H9 (cell line): ENCODE measurements at regions not wholly inside any gene's neighbourhood (a gene's known extent, or its start where the extent isn't known, plus 50 kb on each side); places are given as distances from the start of the nearest gene placed in this dataset.

ENCODE experiments used
- DNase-seq: peaks from one replicate; pipeline ENCODE4 v3.0.0-alpha.2; 2017
- H2AFZ ChIP-seq: one replicate; pipeline ENCODE4 v1.6.1; 2013; ENCODE audit warnings: mild to moderate bottlenecking, low read length, control low read depth, moderate library complexity
- H2AK5ac ChIP-seq: 2 replicates; pipeline ENCODE4 v1.6.1; 2013; ENCODE audit warnings: low read length, control low read depth, mixed read lengths; ENCODE audit not compliant: insufficient read length
- H2BK120ac ChIP-seq: one replicate; pipeline ENCODE4 v1.6.1; 2013; ENCODE audit warnings: low read depth, mild to moderate bottlenecking, low read length, control low read depth, inconsistent platforms; ENCODE audit not compliant: poor library complexity, severe bottlenecking
- H2BK12ac ChIP-seq: 2 replicates; pipeline ENCODE4 v1.6.1; 2013; ENCODE audit warnings: low read length, control low read depth, mixed read lengths, low read depth; ENCODE audit not compliant: insufficient read length
- H2BK15ac ChIP-seq: 2 replicates; pipeline ENCODE4 v1.6.1; 2013; ENCODE audit warnings: low read depth, low read length, control low read depth
- H2BK20ac ChIP-seq: one replicate; pipeline ENCODE4 v1.6.1; 2013; ENCODE audit warnings: low read depth, mild to moderate bottlenecking, low read length, control low read depth, inconsistent platforms; ENCODE audit not compliant: poor library complexity, severe bottlenecking
- H2BK5ac ChIP-seq: 2 replicates; pipeline ENCODE4 v1.6.1; 2013; ENCODE audit warnings: low read length, control low read depth, mixed read lengths; ENCODE audit not compliant: insufficient read length
- H3K14ac ChIP-seq: 2 replicates; pipeline ENCODE4 v1.6.1; 2013; ENCODE audit warnings: low read length, control low read depth; ENCODE audit not compliant: insufficient read depth
- H3K18ac ChIP-seq: 2 replicates; pipeline ENCODE4 v1.6.1; 2013; ENCODE audit warnings: low read depth, mild to moderate bottlenecking, mixed read lengths, low read length, control low read depth; ENCODE audit not compliant: insufficient read length
- H3K23ac ChIP-seq: 2 replicates; pipeline ENCODE4 v1.6.1; 2013; ENCODE audit warnings: low read length, control low read depth, mixed read lengths, low read depth; ENCODE audit not compliant: insufficient read length
- H3K23me2 ChIP-seq: 2 replicates; pipeline ENCODE4 v1.6.1; 2013; ENCODE audit warnings: low read depth, mild to moderate bottlenecking, mixed read lengths, low read length, control low read depth; ENCODE audit not compliant: insufficient read length, poor library complexity, severe bottlenecking
- H3K27ac ChIP-seq: 2 replicates; pipeline ENCODE4 v1.5.1; 2013; ENCODE audit warnings: low read length, control low read depth, mixed read lengths, low read depth; ENCODE audit not compliant: insufficient read length
- H3K27me3 ChIP-seq: 2 replicates; pipeline ENCODE4 v1.6.1; 2013; ENCODE audit warnings: low read length, control low read depth, inconsistent platforms; ENCODE audit not compliant: insufficient read depth
- H3K4ac ChIP-seq: 2 replicates; pipeline ENCODE4 v1.6.1; 2013; ENCODE audit warnings: low read depth, mild to moderate bottlenecking, control low read depth, inconsistent platforms, low read length, moderate library complexity
- H3K4me1 ChIP-seq: 2 replicates; pipeline ENCODE4 v1.6.1; 2013; ENCODE audit warnings: low read length, control low read depth, inconsistent platforms; ENCODE audit not compliant: insufficient read depth
- H3K4me2 ChIP-seq: 2 replicates; pipeline ENCODE4 v1.6.1; 2013; ENCODE audit warnings: low read length, control low read depth, mixed read lengths; ENCODE audit not compliant: insufficient read length, insufficient read depth
- H3K56ac ChIP-seq: 2 replicates; pipeline ENCODE4 v1.6.1; 2013; ENCODE audit warnings: low read depth, mild to moderate bottlenecking, mixed read lengths, low read length, control low read depth; ENCODE audit not compliant: insufficient read length
- H3K79me1 ChIP-seq: 2 replicates; pipeline ENCODE4 v1.6.1; 2013; ENCODE audit warnings: low read depth, mild to moderate bottlenecking, moderate library complexity, low read length, control low read depth, inconsistent platforms; ENCODE audit not compliant: insufficient read depth, poor library complexity, severe bottlenecking
- H3K79me2 ChIP-seq: 2 replicates; pipeline ENCODE4 v1.6.1; 2013; ENCODE audit warnings: low read length, control low read depth, inconsistent platforms; ENCODE audit not compliant: insufficient read depth
- H3K9ac ChIP-seq: 2 replicates; pipeline ENCODE4 v1.6.1; 2013; ENCODE audit warnings: low read length, control low read depth, mixed read lengths; ENCODE audit not compliant: insufficient read length; ENCODE audit errors: extremely low read depth
- H3K9me3 ChIP-seq: one replicate; pipeline ENCODE4 v1.6.1; 2013; ENCODE audit warnings: low read depth, low read length, inconsistent platforms; ENCODE audit not compliant: control insufficient read depth
- H3T11ph ChIP-seq: one replicate; pipeline ENCODE4 v1.6.1; 2013; ENCODE audit warnings: mild to moderate bottlenecking, low read length, control low read depth, inconsistent platforms
- H4K20me1 ChIP-seq: one replicate; pipeline ENCODE4 v1.6.1; 2013; ENCODE audit not compliant: control insufficient read depth, insufficient read length, insufficient read depth
- H4K5ac ChIP-seq: 2 replicates; pipeline ENCODE4 v1.6.1; 2013; ENCODE audit warnings: low read depth, mild to moderate bottlenecking, mixed read lengths, low read length, control low read depth; ENCODE audit not compliant: insufficient read length
- H4K8ac ChIP-seq: replicated peaks from 2 replicates; pipeline ENCODE4 v1.6.1; 2013; ENCODE audit warnings: low read length, control low read depth, mixed read lengths, low read depth; ENCODE audit not compliant: insufficient read length
- H4K91ac ChIP-seq: 2 replicates; pipeline ENCODE4 v1.6.1; 2013; ENCODE audit warnings: low read depth, mild to moderate bottlenecking, moderate library complexity, mixed read lengths, low read length, control low read depth; ENCODE audit not compliant: insufficient read length
- H3K27ac Mint-ChIP-seq, 3 experiments: 2 replicates in 2 of 3; 3 replicates in 1 of 3; pipeline ENCODE4 v1.8.0; 2020 to 2021; ENCODE audit warnings: mixed read lengths in 3 of 3, mild to moderate bottlenecking in 1 of 3, moderate library complexity in 1 of 3
- H3K27me3 Mint-ChIP-seq: 2 replicates; pipeline ENCODE4 v1.8.0; 2021; ENCODE audit warnings: low read depth, mild to moderate bottlenecking, moderate library complexity, mixed read lengths
- H3K36me3 Mint-ChIP-seq, 3 experiments: 2 replicates in 2 of 3; 3 replicates in 1 of 3; pipeline ENCODE4 v1.8.0; 2020 to 2021; ENCODE audit warnings: low read depth in 3 of 3, mixed read lengths in 3 of 3; ENCODE audit not compliant: insufficient read depth in 1 of 3
- H3K4me1 Mint-ChIP-seq, 2 experiments: 2 replicates each; pipeline ENCODE4 v1.8.0; 2020; ENCODE audit warnings: mixed read lengths in 2 of 2
- H3K4me3 Mint-ChIP-seq, 2 experiments: 2 replicates in 1 of 2; 3 replicates in 1 of 2; pipeline ENCODE4 v1.8.0; 2020 to 2021; ENCODE audit warnings: mild to moderate bottlenecking in 2 of 2, mixed read lengths in 2 of 2, moderate library complexity in 1 of 2
- H3K9me3 Mint-ChIP-seq, 2 experiments: 2 replicates in 1 of 2; 3 replicates in 1 of 2; pipeline ENCODE4 v1.8.0; 2020; ENCODE audit warnings: mild to moderate bottlenecking in 2 of 2, mixed read lengths in 2 of 2, moderate library complexity in 1 of 2
- WGBS: extraction: QIAGEN DNeasy Blood & Tissue Kit; methylation state at CpG from one replicate; pipeline ENCODE4 v1.1.7; 2013; ENCODE audit warnings: missing lambda C conversion rate, low lambda C conversion rate, mixed read lengths; ENCODE audit not compliant: insufficient read length; ENCODE audit errors: extremely low coverage; 5-methylcytosine and 5-hydroxymethylcytosine counted together
- TF ChIP-seq, protein P1 (sequence below): fragments of 200-600 bp; sonication (generic); conservative IDR thresholded peaks from 3 replicates; pipeline ENCODE4 v1.8.0; 2021; ENCODE audit warnings: antibody characterized with exemption, mild to moderate bottlenecking

DNA sequence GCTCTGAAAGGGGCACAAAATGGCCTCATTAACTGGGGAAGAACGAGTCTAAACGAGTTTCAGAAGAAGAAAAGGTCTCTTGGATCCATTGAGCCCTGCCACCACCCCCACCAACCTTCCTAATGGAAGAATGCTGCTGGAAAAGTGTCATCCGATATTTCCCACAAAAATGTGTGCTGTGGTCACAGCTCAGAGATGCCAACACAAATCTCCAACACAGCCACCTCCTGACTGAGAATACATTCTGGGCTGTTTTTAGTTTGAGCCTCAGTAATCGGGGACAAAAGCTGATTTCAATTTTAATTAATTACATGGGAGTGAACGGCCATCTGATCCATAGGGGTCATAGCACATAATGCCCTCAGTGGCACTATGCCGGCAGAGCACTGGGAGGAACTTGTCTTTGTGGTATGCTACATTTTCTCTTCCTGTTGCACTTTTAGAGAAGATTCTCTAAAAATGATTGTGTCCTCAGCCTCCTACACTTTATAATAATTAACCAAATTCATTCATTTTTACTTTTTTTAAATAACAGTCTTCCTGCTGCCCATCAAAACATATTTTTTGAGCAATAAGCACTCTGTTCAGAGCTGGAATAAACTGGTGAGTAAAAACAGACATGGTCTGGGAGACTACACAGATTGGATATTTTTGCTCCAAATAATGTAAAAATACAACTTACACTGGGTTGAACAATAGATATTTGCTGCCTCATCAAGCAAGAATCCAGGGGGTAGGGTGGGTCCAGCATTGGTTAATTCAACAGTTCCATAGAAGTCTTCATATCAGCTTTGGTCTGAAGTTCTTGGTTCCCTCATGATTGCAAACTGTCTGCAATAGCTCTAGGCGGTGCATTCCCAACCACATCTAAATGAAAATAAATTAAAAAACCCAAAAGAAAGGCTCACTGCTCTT is 143.6 kb upstream of the TMEM170B start:
- Mint-ChIP-seq H3K36me3 (no peaks in the 10 kb centered on the region; a peak in 1 of 7 replicates), H3K27ac (no peak overlapping the region), H3K27me3 (peaks cover 8% of the 10 kb centered on the region), H3K4me3 (no peak overlapping the region), H3K9me3 (peaks cover 0 to 3% of the 10 kb centered on the region in 2 experiments; a peak in 3 of 5 replicates), H3K4me1 (no peaks in the 10 kb centered on the region)
- no peak overlapping the region for H3K18ac ChIP-seq
- H4K8ac ChIP-seq = no peak overlapping the region
- no peak overlapping the region for H2BK12ac ChIP-seq
- no peak overlapping the region for H2BK5ac ChIP-seq
- no peak overlapping the region for H2BK120ac ChIP-seq
- no peak overlapping the region for H4K91ac ChIP-seq
- H2AFZ ChIP-seq = no peak overlapping the region
- no peak overlapping the region for H3T11ph ChIP-seq
- TF ChIP-seq, protein P1, sequence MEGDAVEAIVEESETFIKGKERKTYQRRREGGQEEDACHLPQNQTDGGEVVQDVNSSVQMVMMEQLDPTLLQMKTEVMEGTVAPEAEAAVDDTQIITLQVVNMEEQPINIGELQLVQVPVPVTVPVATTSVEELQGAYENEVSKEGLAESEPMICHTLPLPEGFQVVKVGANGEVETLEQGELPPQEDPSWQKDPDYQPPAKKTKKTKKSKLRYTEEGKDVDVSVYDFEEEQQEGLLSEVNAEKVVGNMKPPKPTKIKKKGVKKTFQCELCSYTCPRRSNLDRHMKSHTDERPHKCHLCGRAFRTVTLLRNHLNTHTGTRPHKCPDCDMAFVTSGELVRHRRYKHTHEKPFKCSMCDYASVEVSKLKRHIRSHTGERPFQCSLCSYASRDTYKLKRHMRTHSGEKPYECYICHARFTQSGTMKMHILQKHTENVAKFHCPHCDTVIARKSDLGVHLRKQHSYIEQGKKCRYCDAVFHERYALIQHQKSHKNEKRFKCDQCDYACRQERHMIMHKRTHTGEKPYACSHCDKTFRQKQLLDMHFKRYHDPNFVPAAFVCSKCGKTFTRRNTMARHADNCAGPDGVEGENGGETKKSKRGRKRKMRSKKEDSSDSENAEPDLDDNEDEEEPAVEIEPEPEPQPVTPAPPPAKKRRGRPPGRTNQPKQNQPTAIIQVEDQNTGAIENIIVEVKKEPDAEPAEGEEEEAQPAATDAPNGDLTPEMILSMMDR = no peak
- no peaks in the 10 kb centered on the region for H3K27me3 ChIP-seq
- no peak overlapping the region for H4K5ac ChIP-seq
- no peak overlapping the region for H3K4ac ChIP-seq
- H2AK5ac ChIP-seq = no peak overlapping the region
- no peaks in the 10 kb centered on the region for H4K20me1 ChIP-seq
- H3K9me3 ChIP-seq = no peaks in the 10 kb centered on the region
- H3K23me2 ChIP-seq = no peaks in the 10 kb centered on the region
- no peak overlapping the region for H3K56ac ChIP-seq
- H3K79me1 ChIP-seq = no peaks in the 10 kb centered on the region
- H2BK20ac ChIP-seq = no peak overlapping the region
- no peaks in the 10 kb centered on the region for H3K4me1 ChIP-seq
- H3K14ac ChIP-seq = no peak overlapping the region
- H3K27ac ChIP-seq = no peak overlapping the region
- no peak overlapping the region for H2BK15ac ChIP-seq
- H3K79me2 ChIP-seq = no peaks in the 10 kb centered on the region
- DNase-seq = no peak
- no peak overlapping the region for H3K9ac ChIP-seq
- WGBS = no CpG with 5 or more reads among the region's 7 CpGs
- no peak overlapping the region for H3K23ac ChIP-seq
- no peak overlapping the region for H3K4me2 ChIP-seq
